Spinal cord (tissue), 9 donors: ENCODE measurements at regions not wholly inside any gene's neighbourhood (a gene's known extent, or its start where the extent isn't known, plus 50 kb on each side); places are given as distances from the start of the nearest gene placed in this dataset.

Experiments used
- DNase-seq, 6 donors: peaks; one replicate each; pipeline versions ENCODE4 v3.0.0 to v3.0.0-alpha.2; 2013 to 2015; ENCODE audit warnings: low spot score in 6 of 6, low read depth in 4 of 6
- H3K27ac ChIP-seq: one replicate; pipeline ENCODE4 v1.5.1; 2013; ENCODE audit warnings: low read depth, low read length, control low read depth
- H3K27me3 ChIP-seq: one replicate; pipeline ENCODE4 v1.6.1; 2013; ENCODE audit warnings: low read length; ENCODE audit not compliant: control insufficient read depth, insufficient read depth
- H3K36me3 ChIP-seq: one replicate; pipeline ENCODE4 v1.6.1; 2013; ENCODE audit warnings: low read length; ENCODE audit not compliant: control insufficient read depth, insufficient read depth
- H3K4me1 ChIP-seq: one replicate; pipeline ENCODE4 v1.6.1; 2013; ENCODE audit warnings: low read length; ENCODE audit not compliant: control insufficient read depth, insufficient read depth
- H3K4me3 ChIP-seq: one replicate; pipeline ENCODE4 v1.5.1; 2013; ENCODE audit warnings: low read depth, low read length, control low read depth
- H3K9me3 ChIP-seq: one replicate; pipeline ENCODE4 v1.6.1; 2013; ENCODE audit warnings: low read length; ENCODE audit not compliant: control insufficient read depth, insufficient read depth
- WGBS: methylation state at CpG from one replicate; pipeline ENCODE4 v1.1.5; 2013; ENCODE audit warnings: missing lambda C conversion rate; ENCODE audit not compliant: insufficient coverage; 5-methylcytosine and 5-hydroxymethylcytosine counted together
- donor health status: healthy.

DNA sequence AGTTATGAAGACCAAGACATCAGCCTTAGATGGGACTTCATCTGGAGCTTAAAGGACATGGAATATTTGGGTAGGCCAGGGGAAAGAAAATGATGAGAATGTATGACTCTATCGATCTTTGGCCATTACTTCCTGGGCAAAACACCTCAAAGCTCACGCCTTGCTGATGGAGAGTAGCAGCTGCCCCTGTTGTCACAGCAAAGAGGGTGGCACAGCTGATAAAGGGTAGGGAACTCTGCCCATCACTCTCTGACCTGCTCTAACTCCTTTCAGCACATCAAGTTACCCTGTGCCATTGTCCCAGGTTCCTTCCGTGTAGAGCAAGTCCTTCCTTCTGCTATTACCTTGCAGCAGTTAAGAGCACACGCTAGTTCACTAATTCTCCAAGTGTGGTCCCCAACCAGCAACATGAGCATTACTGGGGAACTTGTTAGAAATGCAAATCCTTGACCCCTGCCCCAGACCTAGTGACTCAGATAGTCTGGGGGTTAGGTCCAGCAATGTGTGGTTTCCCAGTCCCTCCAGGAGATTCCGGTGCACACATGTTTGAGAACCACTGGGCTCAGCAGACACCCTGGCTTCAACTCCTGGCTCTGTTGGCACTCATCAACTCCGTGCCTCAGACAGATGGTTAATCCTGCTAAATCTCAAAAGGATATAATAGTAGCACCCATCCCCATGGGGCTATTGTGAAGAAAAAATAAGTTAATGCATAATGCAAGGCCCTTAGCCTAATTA, 93.7 kb upstream of the EEA1 start:
- no peak overlapping the region for H3K4me3 ChIP-seq
- no peak overlapping the region for H3K27ac ChIP-seq
- no peaks in the 10 kb centered on the region for H3K4me1 ChIP-seq
- no peaks in the 10 kb centered on the region for H3K9me3 ChIP-seq
- DNase-seq = no peak
- 91% methylated on average over 5 of the region's 6 CpGs for WGBS
- no peaks in the 10 kb centered on the region for H3K36me3 ChIP-seq
- H3K27me3 ChIP-seq = no peaks in the 10 kb centered on the region

DNA sequence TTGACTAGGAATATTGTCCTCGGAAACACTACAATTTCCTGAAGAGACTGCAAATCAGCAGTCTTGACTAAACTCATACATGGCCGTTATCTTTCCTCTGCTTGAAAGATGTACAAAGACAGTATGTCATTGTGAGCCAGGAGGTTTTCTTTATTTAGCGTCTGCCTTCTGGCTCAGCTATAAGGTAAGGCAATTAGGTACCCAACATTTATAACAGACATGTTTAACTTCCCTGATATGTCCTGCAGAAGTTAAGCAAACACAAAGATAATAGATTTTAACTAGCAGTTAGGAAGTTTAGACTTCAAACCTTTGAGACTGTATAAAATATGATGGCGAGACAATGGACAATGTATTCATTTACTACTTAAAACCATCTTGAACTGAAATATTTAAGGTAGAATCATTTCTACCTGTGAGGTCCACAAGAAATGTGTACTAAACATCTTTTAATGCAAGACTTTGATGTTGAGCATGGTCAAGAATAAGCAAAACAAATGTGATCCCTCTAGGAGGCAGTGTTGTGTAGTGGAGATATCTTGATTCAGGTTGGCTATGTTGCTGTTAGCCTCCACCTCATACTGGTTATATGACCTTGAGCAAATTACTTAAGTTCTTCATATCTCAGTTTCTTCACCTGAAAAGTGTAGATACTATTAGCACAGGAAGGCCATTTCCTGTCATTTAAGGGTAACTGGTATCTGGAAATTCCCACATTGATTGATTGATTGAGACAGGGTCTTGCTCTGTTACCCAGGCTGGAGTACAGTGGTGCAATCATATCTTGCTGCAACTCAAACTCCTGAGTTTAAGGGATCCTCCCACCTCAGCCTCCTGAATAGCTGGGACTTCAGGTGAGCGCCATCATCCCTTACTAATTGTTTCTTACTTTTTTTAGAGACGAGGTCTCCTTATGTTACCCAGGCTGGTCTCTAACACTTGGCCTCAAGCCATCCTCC, 96.3 kb upstream of the EEA1 start:
- 90% methylated on average over 1 of the region's 6 CpGs for WGBS
- DNase-seq = peak in 1 of 6 donors; percentile 21
- H3K27ac ChIP-seq = no peak overlapping the region

GRCh38 chr12:93027041-93027440, 97.9 kb upstream of the EEA1 start:
- Histone ChIP-seq H3K27ac (no peak overlapping the region), H3K4me3 (no peak overlapping the region), H3K4me1 (no peaks in the 10 kb centered on the region), H3K36me3 (no peaks in the 10 kb centered on the region), H3K9me3 (peaks cover 1% of the 10 kb centered on the region), H3K27me3 (no peaks in the 10 kb centered on the region)
- WGBS = no CpG with 5 or more reads among the region's 2 CpGs
- DNase-seq = peak in 1 of 6 donors; percentile 51

More for the DNA sequence above, 96.3 kb upstream of the EEA1 start:
- H3K4me1 ChIP-seq = no peaks in the 10 kb centered on the region
- H3K9me3 ChIP-seq = peaks cover 1% of the 10 kb centered on the region
- H3K36me3 ChIP-seq = no peaks in the 10 kb centered on the region
- no peak overlapping the region for H3K4me3 ChIP-seq
- no peaks in the 10 kb centered on the region for H3K27me3 ChIP-seq

- no peak overlapping the region for H3K27ac ChIP-seq
- no peak overlapping the region for H3K4me3 ChIP-seq
- peaks cover 1% of the 10 kb centered on the region for H3K9me3 ChIP-seq
- H3K36me3 ChIP-seq = no peaks in the 10 kb centered on the region
- DNase-seq = no peak
- no peaks in the 10 kb centered on the region for H3K27me3 ChIP-seq
- H3K4me1 ChIP-seq = no peaks in the 10 kb centered on the region
- WGBS = 92% methylated on average over 3 of the region's 4 CpGs
Measured at GRCh38 chr12:93029091-93029490, 100.0 kb upstream of the EEA1 start.

GRCh38 chr12:93031028-93031427, 101.9 kb upstream of the EEA1 start:
- Histone ChIP-seq H3K4me1 (no peaks in the 10 kb centered on the region), H3K27ac (no peak overlapping the region), H3K9me3 (peaks cover 1% of the 10 kb centered on the region), H3K4me3 (no peak overlapping the region), H3K27me3 (no peaks in the 10 kb centered on the region), H3K36me3 (no peaks in the 10 kb centered on the region)
- no peak for DNase-seq
- no CpG with 5 or more reads among the region's 2 CpGs for WGBS

GRCh38 chr12:93032758-93033157, 103.7 kb upstream of the EEA1 start:
- Histone ChIP-seq H3K27ac (no peak overlapping the region), H3K9me3 (peaks cover 1% of the 10 kb centered on the region), H3K36me3 (no peaks in the 10 kb centered on the region), H3K4me3 (no peak overlapping the region), H3K27me3 (no peaks in the 10 kb centered on the region), H3K4me1 (no peaks in the 10 kb centered on the region)
- DNase-seq = no peak

GRCh38 chr12:93033948-93034347, 104.9 kb upstream of the EEA1 start:
- Histone ChIP-seq H3K9me3 (peaks cover 1% of the 10 kb centered on the region), H3K36me3 (no peaks in the 10 kb centered on the region), H3K27me3 (no peaks in the 10 kb centered on the region), H3K4me1 (no peaks in the 10 kb centered on the region), H3K27ac (no peak overlapping the region), H3K4me3 (no peak overlapping the region)
- WGBS = no CpG with 5 or more reads among the region's 1 CpG
- no peak for DNase-seq

DNA sequence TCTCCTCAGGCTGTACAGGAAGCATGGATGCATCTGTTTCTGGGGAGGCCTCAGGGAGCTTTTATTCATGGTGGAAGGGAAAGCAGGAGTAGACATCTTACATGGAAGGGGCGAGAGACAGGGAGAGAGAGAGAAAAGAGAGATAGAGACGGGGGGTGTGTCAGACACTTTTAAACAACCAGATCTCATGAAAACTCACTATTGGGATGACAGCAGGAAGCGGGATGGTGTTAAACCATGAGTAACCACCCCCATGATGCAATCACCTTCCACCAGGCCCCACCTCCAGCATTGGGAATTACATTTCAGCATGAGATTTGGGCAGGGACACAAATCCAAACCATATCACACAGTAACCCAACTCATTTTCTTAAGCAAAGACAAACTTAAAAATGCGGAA, 110.0 kb upstream of the EEA1 start:
- H3K27me3 ChIP-seq = no peaks in the 10 kb centered on the region
- 100% methylated on average over 2 of the region's 4 CpGs for WGBS
- H3K9me3 ChIP-seq = no peaks in the 10 kb centered on the region
- H3K4me1 ChIP-seq = no peaks in the 10 kb centered on the region
- H3K27ac ChIP-seq = no peak overlapping the region
- H3K4me3 ChIP-seq = no peak overlapping the region
- DNase-seq = no peak
- no peaks in the 10 kb centered on the region for H3K36me3 ChIP-seq

DNA sequence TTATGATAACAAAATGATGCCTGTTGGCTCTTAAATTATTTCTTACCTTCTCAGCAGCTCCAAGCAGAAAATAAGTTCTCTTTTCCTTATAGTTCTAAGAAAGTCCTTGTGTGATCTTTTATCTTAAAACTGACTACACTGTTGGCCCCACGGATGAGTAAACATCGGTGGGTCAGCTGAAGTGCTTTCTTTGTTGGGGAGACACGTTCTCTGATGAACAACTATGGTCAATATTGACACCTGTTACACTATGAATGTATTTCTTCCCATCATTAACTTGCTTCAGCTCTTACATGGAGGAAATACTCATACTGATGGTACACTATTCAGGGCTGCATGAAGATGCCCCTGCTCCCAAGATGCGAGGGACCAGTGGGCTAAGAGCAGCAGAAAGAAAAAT, 110.8 kb upstream of the EEA1 start:
- H3K27ac ChIP-seq = no peak overlapping the region
- DNase-seq = no peak
- no peaks in the 10 kb centered on the region for H3K9me3 ChIP-seq
- H3K36me3 ChIP-seq = no peaks in the 10 kb centered on the region
- no peak overlapping the region for H3K4me3 ChIP-seq
- H3K27me3 ChIP-seq = no peaks in the 10 kb centered on the region
- 83% methylated on average over 2 of the region's 4 CpGs for WGBS
- no peaks in the 10 kb centered on the region for H3K4me1 ChIP-seq
